ENCODE measurements at regions not wholly inside any gene's neighbourhood (a gene's known extent, or its start where the extent isn't known, plus 50 kb on each side); places are given as distances from the start of the nearest gene placed in this dataset.

DNA sequence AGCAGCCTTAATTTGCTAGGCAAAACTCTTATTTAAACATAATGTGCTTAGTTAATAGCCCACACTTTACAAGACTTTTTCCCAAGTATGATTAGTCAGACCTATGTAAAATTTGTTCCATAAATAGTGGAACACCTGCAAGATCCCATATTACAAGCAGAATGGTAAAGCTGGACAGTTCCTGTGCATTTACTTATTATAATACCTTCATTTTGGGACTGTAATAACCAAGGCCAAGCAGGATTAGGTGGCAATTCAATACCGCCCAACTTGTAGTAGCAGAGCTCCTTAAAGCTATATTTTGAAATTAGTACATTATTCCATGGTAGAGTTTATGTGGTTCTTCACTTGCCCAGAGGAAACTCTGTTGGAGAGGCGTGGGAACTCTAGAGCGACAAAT lies 431.5 kb upstream of the MMADHC start:
- H3K9me1 ChIP-seq (ENCODE audit: control insufficient read depth, insufficient read depth, low read length): no peaks in the 10 kb centered on the region
- H3K9me3 ChIP-seq (replicated peaks; ENCODE audit: control insufficient read depth, insufficient read depth, low read depth, low read length): no peaks in the 10 kb centered on the region
- H3K4me1 ChIP-seq (replicated peaks in 1 of 2; ENCODE audit: control insufficient read depth in 2 of 2, insufficient read depth in 2 of 2, low read length in 2 of 2): no peaks in the 10 kb centered on the region
- H3K79me2 ChIP-seq (ENCODE audit: control insufficient read depth, insufficient read depth, low read length): no peaks in the 10 kb centered on the region
- POLR2A ChIA-PET: no interaction called here
- H3K4me3 ChIP-seq: no peak overlapping the region
- BruUV-seq (replicated peaks): no TSS peak
- FAIRE-seq (no peak), DNase-seq (ENCODE audit: extremely low read depth in 1 of 4, low spot score in 3 of 4) (no peak), ATAC-seq (no peak)
- 0% methylated on average over 3 of the region's 3 CpGs for WGBS (ENCODE audit: insufficient coverage, low coverage, missing lambda C conversion rate)
- no peak overlapping the region for H2AFZ ChIP-seq (ENCODE audit: low read depth, low read length)
- TF ChIP-seq, protein P1, sequence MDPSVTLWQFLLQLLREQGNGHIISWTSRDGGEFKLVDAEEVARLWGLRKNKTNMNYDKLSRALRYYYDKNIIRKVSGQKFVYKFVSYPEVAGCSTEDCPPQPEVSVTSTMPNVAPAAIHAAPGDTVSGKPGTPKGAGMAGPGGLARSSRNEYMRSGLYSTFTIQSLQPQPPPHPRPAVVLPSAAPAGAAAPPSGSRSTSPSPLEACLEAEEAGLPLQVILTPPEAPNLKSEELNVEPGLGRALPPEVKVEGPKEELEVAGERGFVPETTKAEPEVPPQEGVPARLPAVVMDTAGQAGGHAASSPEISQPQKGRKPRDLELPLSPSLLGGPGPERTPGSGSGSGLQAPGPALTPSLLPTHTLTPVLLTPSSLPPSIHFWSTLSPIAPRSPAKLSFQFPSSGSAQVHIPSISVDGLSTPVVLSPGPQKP (CRISPR knock-in tag; IDR thresholded peaks at IDR 0.05): no peak
- in situ Hi-C loops (cut with MboI): no loop called here
- no peak overlapping the region for H3K4me2 ChIP-seq (ENCODE audit: insufficient read depth, low read length)
- intact Hi-C loops (cut with micrococcal nuclease): no loop called here
- no peaks in the 10 kb centered on the region for H3K27me3 ChIP-seq (ENCODE audit: control insufficient read depth in 2 of 2, insufficient read depth in 2 of 2, low read length in 2 of 2)
- H3K9ac ChIP-seq (ENCODE audit: insufficient read depth in 1 of 2, low read depth in 2 of 2, low read length in 2 of 2): no peak overlapping the region
- no peak overlapping the region for H3K27ac ChIP-seq (ENCODE audit: extremely low read depth, low read depth, low read length)
- H4K20me1 ChIP-seq (replicated peaks; ENCODE audit: control insufficient read depth, insufficient read depth, low read length): no peaks in the 10 kb centered on the region
- H3K36me3 ChIP-seq (ENCODE audit: control insufficient read depth, insufficient read depth, low read length): no peaks in the 10 kb centered on the region
- CTCF ChIA-PET (ENCODE audit: low intra/inter-chr PET ratio): no interaction called here

DNA sequence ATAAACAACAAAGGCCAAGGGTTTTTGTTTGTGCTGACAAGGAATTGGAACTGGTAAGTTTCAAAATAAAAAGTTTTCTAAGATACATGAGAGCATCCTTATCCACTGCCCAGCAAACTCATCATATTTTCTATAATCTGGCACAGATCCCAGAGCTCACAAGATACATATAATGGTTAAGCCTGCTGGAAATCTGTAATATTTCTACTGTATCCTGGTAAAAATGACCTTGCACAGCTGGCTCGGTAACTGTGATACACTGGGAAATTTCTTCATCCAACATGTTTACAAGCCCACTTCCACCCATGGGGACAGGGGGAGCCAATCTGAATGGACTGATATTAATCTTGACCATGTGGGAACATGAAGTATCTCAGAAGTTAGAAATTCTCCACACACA lies 425.4 kb upstream of the MMADHC start:
- no peak for ATAC-seq
- H3K9ac ChIP-seq (ENCODE audit: insufficient read depth in 1 of 2, low read depth in 2 of 2, low read length in 2 of 2): no peak overlapping the region
- CTCF ChIA-PET (ENCODE audit: low intra/inter-chr PET ratio): no interaction called here

More for the DNA sequence above, 425.4 kb upstream of the MMADHC start:
- no peak for DNase-seq (ENCODE audit: extremely low read depth in 1 of 4, low spot score in 3 of 4)
- BruUV-seq (replicated peaks): no TSS peak
- no peaks in the 10 kb centered on the region for H3K27me3 ChIP-seq (ENCODE audit: control insufficient read depth in 2 of 2, insufficient read depth in 2 of 2, low read length in 2 of 2)
- H3K36me3 ChIP-seq (ENCODE audit: control insufficient read depth, insufficient read depth, low read length): no peaks in the 10 kb centered on the region
- in situ Hi-C loops (cut with MboI) (no loop called here), intact Hi-C loops (cut with micrococcal nuclease) (no loop called here)
- H3K4me3 ChIP-seq: no peak overlapping the region
- TF ChIP-seq, protein P2, sequence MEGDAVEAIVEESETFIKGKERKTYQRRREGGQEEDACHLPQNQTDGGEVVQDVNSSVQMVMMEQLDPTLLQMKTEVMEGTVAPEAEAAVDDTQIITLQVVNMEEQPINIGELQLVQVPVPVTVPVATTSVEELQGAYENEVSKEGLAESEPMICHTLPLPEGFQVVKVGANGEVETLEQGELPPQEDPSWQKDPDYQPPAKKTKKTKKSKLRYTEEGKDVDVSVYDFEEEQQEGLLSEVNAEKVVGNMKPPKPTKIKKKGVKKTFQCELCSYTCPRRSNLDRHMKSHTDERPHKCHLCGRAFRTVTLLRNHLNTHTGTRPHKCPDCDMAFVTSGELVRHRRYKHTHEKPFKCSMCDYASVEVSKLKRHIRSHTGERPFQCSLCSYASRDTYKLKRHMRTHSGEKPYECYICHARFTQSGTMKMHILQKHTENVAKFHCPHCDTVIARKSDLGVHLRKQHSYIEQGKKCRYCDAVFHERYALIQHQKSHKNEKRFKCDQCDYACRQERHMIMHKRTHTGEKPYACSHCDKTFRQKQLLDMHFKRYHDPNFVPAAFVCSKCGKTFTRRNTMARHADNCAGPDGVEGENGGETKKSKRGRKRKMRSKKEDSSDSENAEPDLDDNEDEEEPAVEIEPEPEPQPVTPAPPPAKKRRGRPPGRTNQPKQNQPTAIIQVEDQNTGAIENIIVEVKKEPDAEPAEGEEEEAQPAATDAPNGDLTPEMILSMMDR (IDR thresholded peaks at IDR 0.05 in 2 of 3, conservative IDR thresholded peaks at IDR 0.05 in 1 of 3; ENCODE audit: insufficient read depth in 2 of 3, low read depth in 1 of 3, low read length in 3 of 3): no peak
- TF ChIP-seq PML (IDR thresholded peaks at IDR 0.05; ENCODE audit: low read length) (no peak), EGR1 (conservative IDR thresholded peaks at IDR 0.05) (no peak), HMG20B (CRISPR knock-in tag; IDR thresholded peaks at IDR 0.05) (no peak)
- H3K79me2 ChIP-seq (ENCODE audit: control insufficient read depth, insufficient read depth, low read length): no peaks in the 10 kb centered on the region
- H3K9me3 ChIP-seq (replicated peaks; ENCODE audit: control insufficient read depth, insufficient read depth, low read depth, low read length): no peaks in the 10 kb centered on the region; the same call in 1 of the 2 replicates
- no peak overlapping the region for H2AFZ ChIP-seq (ENCODE audit: low read depth, low read length)
- H3K27ac ChIP-seq (ENCODE audit: extremely low read depth, low read depth, low read length): no peak overlapping the region
- 0% methylated on average over 1 of the region's 1 CpG for WGBS (ENCODE audit: insufficient coverage, low coverage, missing lambda C conversion rate)
- no peak for FAIRE-seq
- no peaks in the 10 kb centered on the region for H3K4me1 ChIP-seq (replicated peaks in 1 of 2; ENCODE audit: control insufficient read depth in 2 of 2, insufficient read depth in 2 of 2, low read length in 2 of 2)
- no peak overlapping the region for H3K4me2 ChIP-seq (ENCODE audit: insufficient read depth, low read length)
- POLR2A ChIA-PET: no interaction called here
- H3K9me1 ChIP-seq (ENCODE audit: control insufficient read depth, insufficient read depth, low read length): no peaks in the 10 kb centered on the region
- no peaks in the 10 kb centered on the region for H4K20me1 ChIP-seq (replicated peaks; ENCODE audit: control insufficient read depth, insufficient read depth, low read length)

Measured in K562 (cell line).